H1 (cell line): ENCODE measurements at regions not wholly inside any gene's neighbourhood (a gene's known extent, or its start where the extent isn't known, plus 50 kb on each side); places are given as distances from the start of the nearest gene placed in this dataset.

ENCODE experiments used
- CTCF ChIA-PET: fragments of 300-600 bp; sonication (Branson Sonifier 250); formaldehyde crosslinking; loops from one replicate; lab custom pipeline; 2021; ENCODE audit not compliant: partially characterized antibody; lab: Charles Lee
- POLR2A ChIA-PET: fragments of 300-600 bp; sonication (Branson Sonifier 250); formaldehyde crosslinking; loops from one replicate; lab custom pipeline; 2021; ENCODE audit warnings: inconsistent platforms; ENCODE audit not compliant: partially characterized antibody; lab: Charles Lee
- DNase-seq, 2 experiments: peaks; one replicate each; pipeline versions ENCODE4 v3.0.0 to v3.0.0-alpha.2; 2010 to 2022; ENCODE audit warnings: low spot score in 2 of 2, low read depth in 1 of 2, mixed read lengths in 1 of 2
- FAIRE-seq: peaks from 2 replicates; lab custom pipeline; 2011; peaks lifted over from hg19 to GRCh38; lab: Jason Lieb, UNC
- H2AFZ ChIP-seq: 2 replicates; pipeline ENCODE4 v1.8.1; 2012; ENCODE audit warnings: low read length, inconsistent platforms
- H2AK5ac ChIP-seq: 2 replicates; pipeline ENCODE4 v1.6.1; 2013; ENCODE audit warnings: low read depth, low read length
- H2BK120ac ChIP-seq: replicated peaks from 2 replicates; pipeline ENCODE3; 2013; ENCODE audit warnings: low read depth, low read length, inconsistent platforms
- H2BK12ac ChIP-seq: 2 replicates; pipeline ENCODE4 v1.6.1; 2013; ENCODE audit warnings: low read depth, low read length
- H2BK15ac ChIP-seq: 2 replicates; pipeline ENCODE4 v1.6.1; 2013; ENCODE audit warnings: low read length
- H2BK20ac ChIP-seq: 2 replicates; pipeline ENCODE4 v1.6.1; 2013; ENCODE audit warnings: low read length
- H2BK5ac ChIP-seq: 2 replicates; pipeline ENCODE4 v1.6.1; 2013; ENCODE audit warnings: low read depth, low read length
- H3K14ac ChIP-seq: 2 replicates; pipeline ENCODE4 v1.6.1; 2013; ENCODE audit warnings: inconsistent platforms; ENCODE audit not compliant: insufficient read length
- H3K18ac ChIP-seq: 2 replicates; pipeline ENCODE4 v1.6.1; 2013; ENCODE audit warnings: low read length; ENCODE audit errors: extremely low read depth
- H3K23ac ChIP-seq: 2 replicates; pipeline ENCODE4 v1.6.1; 2013; ENCODE audit warnings: inconsistent platforms; ENCODE audit not compliant: insufficient read length
- H3K23me2 ChIP-seq: 2 replicates; pipeline ENCODE4 v1.6.1; 2013; ENCODE audit warnings: low read depth, low read length
- H3K27ac ChIP-seq: 2 replicates; pipeline ENCODE4 v1.6.1; 2011; ENCODE audit warnings: low read depth, low read length, inconsistent platforms
- H3K27me3 ChIP-seq, 4 experiments: replicated peaks in 1 of 4; 1 replicate in 1 of 4; 2 replicates in 3 of 4; pipeline versions ENCODE4 v1.6.1 to v1.8.1; 2011 to 2013; ENCODE audit warnings: low read length in 3 of 4, mild to moderate bottlenecking in 3 of 4, inconsistent platforms in 2 of 4, mixed read lengths in 2 of 4, moderate library complexity in 1 of 4; ENCODE audit not compliant: control insufficient read depth in 3 of 4, insufficient read depth in 3 of 4; ENCODE audit errors: extremely low read depth in 1 of 4
- H3K36me3 ChIP-seq, 4 experiments: 2 replicates each; pipeline versions ENCODE4 v1.6.1 to v1.8.1; 2011 to 2013; ENCODE audit warnings: mild to moderate bottlenecking in 4 of 4, low read length in 3 of 4, moderate library complexity in 2 of 4, control low read depth in 1 of 4, inconsistent platforms in 1 of 4; ENCODE audit not compliant: insufficient read depth in 4 of 4, control insufficient read depth in 2 of 4
- H3K4ac ChIP-seq: replicated peaks from 2 replicates; pipeline ENCODE3; 2013; ENCODE audit warnings: low read length, low read depth, mixed read lengths, inconsistent platforms; ENCODE audit not compliant: insufficient read length
- H3K4me1 ChIP-seq, 4 experiments: replicated peaks in 1 of 4; 1 replicate in 1 of 4; 2 replicates in 3 of 4; pipeline versions ENCODE4 v1.6.1 to v1.8.1; 2011 to 2013; ENCODE audit warnings: low read length in 3 of 4, inconsistent platforms in 2 of 4, mixed read lengths in 1 of 4; ENCODE audit not compliant: insufficient read depth in 4 of 4, control insufficient read depth in 3 of 4
- H3K4me2 ChIP-seq, 2 experiments: 2 replicates each; pipeline versions ENCODE4 v1.6.1 to v1.8.1; 2011 to 2013; ENCODE audit warnings: low read depth in 2 of 2, low read length in 2 of 2, control low read depth in 1 of 2, inconsistent platforms in 1 of 2, mild to moderate bottlenecking in 1 of 2; ENCODE audit not compliant: insufficient read depth in 1 of 2
- H3K4me3 ChIP-seq, 4 experiments: fragments of 200-600, 300-600 bp in 1 of 4; sonication (generic), shearing (Covaris generic), sonication (Bioruptor Twin) in 1 of 4; 2 replicates each; pipeline versions ENCODE4 v1.5.1 to v1.8.1; 2011 to 2016; ENCODE audit warnings: low read length in 4 of 4, low read depth in 3 of 4, control low read depth in 2 of 4, inconsistent platforms in 2 of 4, mild to moderate bottlenecking in 2 of 4, mixed read lengths in 1 of 4, moderate library complexity in 1 of 4; ENCODE audit not compliant: insufficient read depth in 2 of 4; ENCODE audit errors: extremely low read depth in 1 of 4
- H3K56ac ChIP-seq: replicated peaks from 2 replicates; pipeline ENCODE3; 2013; ENCODE audit warnings: low read depth, mild to moderate bottlenecking, mixed read lengths, low read length, inconsistent platforms; ENCODE audit not compliant: insufficient read length
- H3K79me1 ChIP-seq: 2 replicates; pipeline ENCODE4 v1.6.1; 2013; ENCODE audit warnings: low read depth, low read length, control low read depth
- H3K79me2 ChIP-seq, 2 experiments: 2 replicates each; pipeline versions ENCODE4 v1.6.1 to v1.8.1; 2012 to 2013; ENCODE audit warnings: low read length in 2 of 2, mild to moderate bottlenecking in 2 of 2, inconsistent platforms in 1 of 2; ENCODE audit not compliant: insufficient read depth in 2 of 2, control insufficient read depth in 1 of 2
- H3K9ac ChIP-seq, 4 experiments: replicated peaks in 1 of 4; 1 replicate in 1 of 4; 2 replicates in 3 of 4; pipeline versions ENCODE4 v1.6.1 to v1.8.1; 2011 to 2013; ENCODE audit warnings: low read depth in 3 of 4, low read length in 3 of 4, control low read depth in 2 of 4, mild to moderate bottlenecking in 2 of 4, moderate library complexity in 2 of 4, inconsistent platforms in 1 of 4; ENCODE audit errors: extremely low read depth in 1 of 4
- H3K9me3 ChIP-seq, 2 experiments: 2 replicates each; pipeline versions ENCODE4 v1.6.1 to v1.8.1; 2012 to 2013; ENCODE audit warnings: mild to moderate bottlenecking in 2 of 2, moderate library complexity in 2 of 2, control low read depth in 1 of 2, inconsistent platforms in 1 of 2, low read depth in 1 of 2, low read length in 1 of 2, mixed read lengths in 1 of 2; ENCODE audit not compliant: insufficient read depth in 2 of 2
- H4K20me1 ChIP-seq, 2 experiments: replicated peaks in 1 of 2; 2 replicates each; pipeline versions ENCODE3 to v1.8.1; 2011 to 2013; ENCODE audit warnings: inconsistent platforms in 2 of 2, low read length in 2 of 2, mild to moderate bottlenecking in 1 of 2; ENCODE audit not compliant: insufficient read depth in 2 of 2, control insufficient read depth in 1 of 2
- H4K5ac ChIP-seq: 2 replicates; pipeline ENCODE4 v1.6.1; 2013; ENCODE audit warnings: low read length, low read depth, mixed read lengths, inconsistent platforms; ENCODE audit not compliant: insufficient read length
- H4K8ac ChIP-seq: 2 replicates; pipeline ENCODE4 v1.8.0; 2013; ENCODE audit warnings: mild to moderate bottlenecking, moderate library complexity, low read length, inconsistent platforms; ENCODE audit not compliant: insufficient read depth; ENCODE audit errors: extremely low read depth
- H4K91ac ChIP-seq: replicated peaks from 2 replicates; pipeline ENCODE3; 2013; ENCODE audit warnings: low read length, mixed read lengths, inconsistent platforms; ENCODE audit not compliant: insufficient read length
- CHD2 ChIP-seq: IDR thresholded peaks from 2 replicates; pipeline ENCODE4 v1.6.1; 2012; ENCODE audit warnings: low read length, improper control_type of control experiment
- POLR2AphosphoS5 ChIP-seq: IDR thresholded peaks from 2 replicates; pipeline ENCODE4 v1.6.1; 2011; ENCODE audit warnings: low read depth, low read length
- WGBS, 2 experiments: shearing (Covaris generic) in 1 of 2; methylation state at CpG; one replicate each; pipeline versions ENCODE4 v1.1.6 to v1.1.7; 2013 to 2015; ENCODE audit warnings: low lambda C conversion rate in 2 of 2, mixed read lengths in 2 of 2, inconsistent platforms in 1 of 2, low coverage in 1 of 2, missing lambda C conversion rate in 1 of 2; ENCODE audit not compliant: insufficient replicate concordance in 2 of 2, insufficient coverage in 1 of 2, insufficient read length in 1 of 2; ENCODE audit errors: extremely low coverage in 1 of 2, missing lambda C conversion rate in 1 of 2; 5-methylcytosine and 5-hydroxymethylcytosine counted together
- TF ChIP-seq, protein P1 (sequence below): IDR thresholded peaks from 2 replicates; pipeline ENCODE4 v1.6.1; 2012; ENCODE audit warnings: low read length, inconsistent platforms

DNA sequence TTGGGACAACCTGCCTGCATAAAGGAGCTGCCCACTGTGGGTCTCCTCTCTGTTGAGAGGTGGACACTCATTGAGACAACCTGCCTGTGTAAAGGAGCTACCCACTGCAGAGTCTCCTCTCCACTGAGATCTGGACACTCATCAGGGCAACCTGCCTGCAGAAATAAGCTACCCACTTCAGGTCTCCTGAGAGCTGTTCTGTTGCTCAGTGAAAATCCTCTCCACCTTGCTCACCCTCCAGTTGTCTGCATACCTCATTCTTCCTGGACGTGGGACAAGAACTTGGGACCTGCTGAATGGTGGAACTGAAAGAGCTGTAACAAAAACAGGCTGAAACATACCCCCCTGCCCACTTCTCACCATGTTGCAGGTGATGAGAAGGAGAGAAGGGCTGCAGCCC lies 59.9 kb upstream of the CDKN2AIP start:
- FAIRE-seq: no peak
- WGBS, 2 experiments: 87% methylated on average over 1 of the region's 1 CpG; no CpG with 5 or more reads in 1 of the 2 experiments
- Histone ChIP-seq H4K20me1 (no peaks in the 10 kb centered on the region), H3K9me3 (no peaks in the 10 kb centered on the region; a peak in 1 of 4 replicates), H2BK15ac (no peak overlapping the region), H3K79me1 (no peaks in the 10 kb centered on the region), H3K4ac (no peak overlapping the region), H3K9ac (no peak overlapping the region), H3K23ac (no peak overlapping the region), H3K27ac (no peak overlapping the region), H3K4me3 (no peak overlapping the region), H3K79me2 (no peaks in the 10 kb centered on the region), H4K5ac (no peak overlapping the region), H3K14ac (no peak overlapping the region), H2AFZ (no peak overlapping the region), H2BK120ac (no peak overlapping the region), H3K4me2 (no peak overlapping the region), H3K18ac (no peak overlapping the region), H3K27me3 (no peaks in the 10 kb centered on the region), H3K56ac (no peak overlapping the region), H4K91ac (no peak overlapping the region), H2BK5ac (no peak overlapping the region), H3K36me3 (no peaks in the 10 kb centered on the region), H2BK20ac (no peak overlapping the region), H2AK5ac (no peak overlapping the region), H2BK12ac (no peak overlapping the region), H3K4me1 (no peaks in the 10 kb centered on the region; a peak in 1 of 7 replicates), H4K8ac (no peak overlapping the region), H3K23me2 (no peaks in the 10 kb centered on the region)
- ChIA-PET CTCF (no interaction called here), POLR2A (no interaction called here)
- no peak for DNase-seq
- no peak for TF ChIP-seq CHD2
- no peak for TF ChIP-seq POLR2AphosphoS5
- TF ChIP-seq, protein P1, sequence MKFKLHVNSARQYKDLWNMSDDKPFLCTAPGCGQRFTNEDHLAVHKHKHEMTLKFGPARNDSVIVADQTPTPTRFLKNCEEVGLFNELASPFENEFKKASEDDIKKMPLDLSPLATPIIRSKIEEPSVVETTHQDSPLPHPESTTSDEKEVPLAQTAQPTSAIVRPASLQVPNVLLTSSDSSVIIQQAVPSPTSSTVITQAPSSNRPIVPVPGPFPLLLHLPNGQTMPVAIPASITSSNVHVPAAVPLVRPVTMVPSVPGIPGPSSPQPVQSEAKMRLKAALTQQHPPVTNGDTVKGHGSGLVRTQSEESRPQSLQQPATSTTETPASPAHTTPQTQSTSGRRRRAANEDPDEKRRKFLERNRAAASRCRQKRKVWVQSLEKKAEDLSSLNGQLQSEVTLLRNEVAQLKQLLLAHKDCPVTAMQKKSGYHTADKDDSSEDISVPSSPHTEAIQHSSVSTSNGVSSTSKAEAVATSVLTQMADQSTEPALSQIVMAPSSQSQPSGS: no peak
